IMR-90 (cell line): ENCODE measurements at regions not wholly inside any gene's neighbourhood (a gene's known extent, or its start where the extent isn't known, plus 50 kb on each side); places are given as distances from the start of the nearest gene placed in this dataset.

Source experiments
- ATAC-seq: fragments of 200-7000 bp; cut with Tn5 transposase; 2 replicates; pipeline ENCODE4 v1.9.1; 2020; ENCODE audit warnings: low read depth, mild to moderate bottlenecking, moderate library complexity
- BruUV-seq: library from RNA; stranded (reverse); fragments of 400-500 nt; replicated peaks from 2 replicates; lab custom pipeline; 2021; lab: Mats Ljungman, UMichigan
- CTCF ChIA-PET: fragments of 300-600 bp; formaldehyde crosslinking; extraction: SDS; loops from one replicate; lab custom pipeline; 2021; ENCODE audit warnings: antibody characterized with exemption; lab: Yijun Ruan, JAX
- POLR2A ChIA-PET: fragments of 300-600 bp; sonication (Branson Sonifier 250); formaldehyde crosslinking; loops from one replicate; lab custom pipeline; 2022; ENCODE audit warnings: antibody characterized with exemption; ENCODE audit not compliant: unreplicated experiment; lab: Charles Lee
- DNase-seq: peaks from one replicate; pipeline ENCODE4 v3.0.0; 2013
- H2AFZ ChIP-seq: replicated peaks from 2 replicates; pipeline ENCODE3; 2013; ENCODE audit warnings: low read length, mild to moderate bottlenecking; ENCODE audit not compliant: poor library complexity
- H2AK5ac ChIP-seq: 2 replicates; pipeline ENCODE4 v1.6.1; 2013; ENCODE audit warnings: low read depth, low read length, inconsistent platforms
- H2AK9ac ChIP-seq: replicated peaks from 2 replicates; pipeline ENCODE3; 2013; ENCODE audit warnings: mild to moderate bottlenecking, low read depth, low read length, moderate library complexity; ENCODE audit not compliant: poor library complexity
- H2BK120ac ChIP-seq: 2 replicates; pipeline ENCODE4 v1.6.1; 2013; ENCODE audit warnings: low read depth, low read length, inconsistent platforms
- H2BK15ac ChIP-seq: 3 replicates; pipeline ENCODE4 v1.6.1; 2013; ENCODE audit warnings: low read depth, low read length, inconsistent platforms
- H2BK20ac ChIP-seq: 2 replicates; pipeline ENCODE4 v1.6.1; 2013; ENCODE audit warnings: low read depth, mild to moderate bottlenecking, inconsistent platforms, low read length, moderate library complexity
- H2BK5ac ChIP-seq: 2 replicates; pipeline ENCODE4 v1.6.1; 2013; ENCODE audit warnings: mild to moderate bottlenecking, low read depth, low read length, inconsistent platforms; ENCODE audit not compliant: poor library complexity, severe bottlenecking
- H3K14ac ChIP-seq: replicated peaks from 2 replicates; pipeline ENCODE4 v1.6.1; 2013; ENCODE audit warnings: low read depth, low read length, inconsistent platforms
- H3K18ac ChIP-seq: 2 replicates; pipeline ENCODE4 v1.6.1; 2013; ENCODE audit warnings: low read depth, low read length, control low read depth
- H3K23ac ChIP-seq: 2 replicates; pipeline ENCODE4 v1.6.1; 2013; ENCODE audit warnings: low read depth, low read length, inconsistent platforms
- H3K27ac ChIP-seq: 2 replicates; pipeline ENCODE4 v1.5.1; 2013; ENCODE audit warnings: mild to moderate bottlenecking, control low read depth, low read length; ENCODE audit not compliant: insufficient read depth
- H3K27me3 ChIP-seq: 2 replicates; pipeline ENCODE4 v1.6.1; 2013; ENCODE audit warnings: low read length; ENCODE audit not compliant: control insufficient read depth, insufficient read depth
- H3K36me3 ChIP-seq: 2 replicates; pipeline ENCODE4 v1.6.1; 2013; ENCODE audit warnings: low read length, mixed read lengths; ENCODE audit not compliant: control insufficient read depth, insufficient read depth
- H3K4ac ChIP-seq: 2 replicates; pipeline ENCODE4 v1.6.1; 2013; ENCODE audit warnings: low read depth, low read length, inconsistent platforms
- H3K4me1 ChIP-seq: 2 replicates; pipeline ENCODE4 v1.6.1; 2013; ENCODE audit warnings: low read length, mixed read lengths; ENCODE audit not compliant: control insufficient read depth, insufficient read depth
- H3K4me2 ChIP-seq: 2 replicates; pipeline ENCODE4 v1.6.1; 2013; ENCODE audit warnings: low read depth, mild to moderate bottlenecking, control low read depth, low read length, moderate library complexity
- H3K4me3 ChIP-seq: 2 replicates; pipeline ENCODE4 v1.5.1; 2013; ENCODE audit warnings: low read depth, mild to moderate bottlenecking, control low read depth, low read length, moderate library complexity; ENCODE audit not compliant: insufficient read depth
- H3K56ac ChIP-seq: 2 replicates; pipeline ENCODE4 v1.6.1; 2013; ENCODE audit warnings: low read length, inconsistent platforms; ENCODE audit not compliant: insufficient read depth; ENCODE audit errors: extremely low read depth
- H3K79me1 ChIP-seq, 2 experiments: 2 replicates each; pipeline ENCODE4 v1.6.1; 2013; ENCODE audit warnings: low read length in 2 of 2, inconsistent platforms in 1 of 2, low read depth in 1 of 2
- H3K9ac ChIP-seq: 2 replicates; pipeline ENCODE4 v1.6.1; 2013; ENCODE audit warnings: low read depth, low read length, control low read depth
- H3K9me1 ChIP-seq: 2 replicates; pipeline ENCODE4 v1.6.1; 2013; ENCODE audit warnings: low read length, inconsistent platforms; ENCODE audit not compliant: insufficient read depth
- H3K9me3 ChIP-seq: 2 replicates; pipeline ENCODE4 v1.6.1; 2013; ENCODE audit warnings: low read length; ENCODE audit not compliant: control insufficient read depth, insufficient read depth
- H4K20me1 ChIP-seq: 2 replicates; pipeline ENCODE4 v1.6.1; 2013; ENCODE audit warnings: low read length, inconsistent platforms; ENCODE audit not compliant: insufficient read depth
- H4K5ac ChIP-seq: 2 replicates; pipeline ENCODE4 v1.6.1; 2013; ENCODE audit warnings: mild to moderate bottlenecking, low read depth, low read length, control low read depth
- H4K8ac ChIP-seq, 2 experiments: 2 replicates each; pipeline ENCODE4 v1.6.1; 2013; ENCODE audit warnings: low read depth in 2 of 2, low read length in 2 of 2, control low read depth in 1 of 2, inconsistent platforms in 1 of 2
- H4K91ac ChIP-seq: 2 replicates; pipeline ENCODE4 v1.6.1; 2013; ENCODE audit warnings: low read depth, low read length, inconsistent platforms; ENCODE audit not compliant: insufficient read depth
- BHLHE40 ChIP-seq: fragments of 150-350 bp; IDR thresholded peaks from 2 replicates; pipeline ENCODE4 v1.6.1; 2016; ENCODE audit warnings: mild to moderate bottlenecking, low read depth, low read length
- CEBPB ChIP-seq: IDR thresholded peaks from 2 replicates; pipeline ENCODE4 v1.6.1; 2012; ENCODE audit warnings: low read depth, low read length, improper control_type of control experiment
- CHD1 ChIP-seq: IDR thresholded peaks from 2 replicates; pipeline ENCODE4 v1.6.1; 2012; ENCODE audit warnings: low read depth, low read length, improper control_type of control experiment
- FOS ChIP-seq: fragments of 150-350 bp; IDR thresholded peaks from 2 replicates; pipeline ENCODE4 v1.6.1; 2016; ENCODE audit warnings: low read depth, low read length
- MAFK ChIP-seq: IDR thresholded peaks from 2 replicates; pipeline ENCODE4 v1.6.1; 2012; ENCODE audit warnings: low read depth, low read length, improper control_type of control experiment
- MAZ ChIP-seq: IDR thresholded peaks from 2 replicates; pipeline ENCODE4 v1.6.1; 2012; ENCODE audit warnings: low read depth, mild to moderate bottlenecking, low read length, improper control_type of control experiment, moderate library complexity, borderline replicate concordance
- MXI1 ChIP-seq: IDR thresholded peaks from 2 replicates; pipeline ENCODE4 v1.6.1; 2012; ENCODE audit warnings: low read depth, mild to moderate bottlenecking, low read length, moderate library complexity, borderline replicate concordance
- NFE2L2 ChIP-seq: fragments of 150-350 bp; IDR thresholded peaks from 2 replicates; pipeline ENCODE4 v1.6.1; 2016; ENCODE audit warnings: low read depth, mild to moderate bottlenecking, low read length
- POLR2A ChIP-seq: IDR thresholded peaks from 2 replicates; pipeline ENCODE4 v1.6.1; 2012; ENCODE audit warnings: mild to moderate bottlenecking, low read depth, low read length
- RAD21 ChIP-seq: IDR thresholded peaks from 2 replicates; pipeline ENCODE4 v1.6.1; 2012; ENCODE audit warnings: low read length, improper control_type of control experiment
- RCOR1 ChIP-seq: IDR thresholded peaks from 2 replicates; pipeline ENCODE4 v1.6.1; 2012; ENCODE audit warnings: mild to moderate bottlenecking, low read length, improper control_type of control experiment; ENCODE audit not compliant: insufficient replicate concordance
- RFX5 ChIP-seq: IDR thresholded peaks from 2 replicates; pipeline ENCODE4 v1.8.0; 2012; ENCODE audit warnings: low read depth, mild to moderate bottlenecking, low read length, moderate library complexity
- SMC3 ChIP-seq: fragments of 150-350 bp; IDR thresholded peaks from 2 replicates; pipeline ENCODE4 v1.6.1; 2016; ENCODE audit warnings: low read depth, mild to moderate bottlenecking, antibody characterized with exemption, low read length, moderate library complexity
- dilution Hi-C: fragments of 300-500 bp; cut with HindIII; formaldehyde crosslinking; loops from one replicate; pipeline ENCODE4 v1.14.3; 2018; ENCODE audit warnings: low sequenced_read_pairs; ENCODE audit not compliant: unreplicated experiment
- in situ Hi-C: fragments of 300-500 bp; cut with MboI; formaldehyde crosslinking; loops from 3 replicates; pipeline ENCODE4 v1.14.3; 2019; ENCODE audit warnings: low sequenced_read_pairs, inconsistent platforms, mixed read lengths
- intact Hi-C: fragments of 100-400 bp; cut with micrococcal nuclease; formaldehyde crosslinking; loops from 2 replicates; pipeline ENCODE4 v1.10.0; 2022
- TF ChIP-seq, protein P1 (sequence below): fragments of 150-350 bp; IDR thresholded peaks from 2 replicates; pipeline ENCODE4 v1.6.1; 2017; ENCODE audit warnings: mild to moderate bottlenecking, antibody characterized with exemption, low read length, low read depth
- TF ChIP-seq, protein P2 (sequence below): conservative IDR thresholded peaks from 2 replicates; pipeline ENCODE4 v1.5.1; 2012; ENCODE audit warnings: mild to moderate bottlenecking, low read depth, low read length, improper control_type of control experiment
- TF ChIP-seq, protein P3 (sequence below): fragments of 150-350 bp; IDR thresholded peaks from 2 replicates; pipeline ENCODE4 v1.6.1; 2016; ENCODE audit warnings: low read depth, mild to moderate bottlenecking, low read length, moderate library complexity, borderline replicate concordance

DNA sequence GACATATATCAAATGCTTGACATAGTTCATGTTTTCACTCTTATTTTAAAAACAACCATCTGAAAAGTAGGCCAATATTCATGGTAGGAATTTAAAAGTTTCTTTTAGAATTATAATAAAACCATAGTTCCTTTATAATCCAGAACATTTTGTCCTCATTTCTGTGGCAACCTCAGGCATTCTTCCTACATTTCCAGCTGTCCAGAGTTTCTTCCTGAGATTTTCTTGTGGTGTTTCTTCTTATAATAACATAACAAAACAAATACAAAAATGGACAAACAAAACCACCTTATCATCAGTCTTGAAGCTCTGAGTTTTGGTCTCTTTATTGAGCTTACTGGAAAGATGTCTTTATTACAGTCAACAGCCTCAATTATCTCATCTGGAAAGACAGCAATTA is 2028.6 kb upstream of the CELF4 start:
- in situ Hi-C loops, result no loop called here
- ATAC-seq (no peak), DNase-seq (no peak)
- BruUV-seq, result no TSS peak
- Histone ChIP-seq H3K14ac (no peak overlapping the region), H3K27me3 (no peaks in the 10 kb centered on the region), H4K5ac (no peak overlapping the region), H2BK5ac (no peak overlapping the region), H3K18ac (no peak overlapping the region), H3K9me3 (no peaks in the 10 kb centered on the region), H3K56ac (no peak overlapping the region), H3K4me2 (no peak overlapping the region), H3K4me3 (no peak overlapping the region), H3K9ac (no peak overlapping the region), H3K9me1 (no peaks in the 10 kb centered on the region), H4K91ac (no peak overlapping the region), H3K27ac (no peak overlapping the region), H3K4me1 (no peaks in the 10 kb centered on the region), H3K79me1 (no peaks in the 10 kb centered on the region), H2AK9ac (no peak overlapping the region), H2AK5ac (no peak overlapping the region), H4K20me1 (no peaks in the 10 kb centered on the region), H3K4ac (no peak overlapping the region), H4K8ac (no peak overlapping the region), H2BK20ac (no peak overlapping the region), H3K36me3 (no peaks in the 10 kb centered on the region), H3K23ac (no peak overlapping the region), H2BK15ac (no peak overlapping the region), H2BK120ac (no peak overlapping the region), H2AFZ (no peak overlapping the region)
- dilution Hi-C loops, result no loop called here
- POLR2A ChIA-PET, result no interaction called here
- TF ChIP-seq SMC3 (no peak), POLR2A (no peak), RCOR1 (no peak), MAZ (no peak), RAD21 (no peak), NFE2L2 (no peak), CHD1 (no peak), MXI1 (no peak), CEBPB (no peak), FOS (no peak), RFX5 (no peak), MAFK (no peak), BHLHE40 (no peak)
- TF ChIP-seq, protein P1, sequence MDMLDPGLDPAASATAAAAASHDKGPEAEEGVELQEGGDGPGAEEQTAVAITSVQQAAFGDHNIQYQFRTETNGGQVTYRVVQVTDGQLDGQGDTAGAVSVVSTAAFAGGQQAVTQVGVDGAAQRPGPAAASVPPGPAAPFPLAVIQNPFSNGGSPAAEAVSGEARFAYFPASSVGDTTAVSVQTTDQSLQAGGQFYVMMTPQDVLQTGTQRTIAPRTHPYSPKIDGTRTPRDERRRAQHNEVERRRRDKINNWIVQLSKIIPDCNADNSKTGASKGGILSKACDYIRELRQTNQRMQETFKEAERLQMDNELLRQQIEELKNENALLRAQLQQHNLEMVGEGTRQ, result no peak
- TF ChIP-seq, protein P2, sequence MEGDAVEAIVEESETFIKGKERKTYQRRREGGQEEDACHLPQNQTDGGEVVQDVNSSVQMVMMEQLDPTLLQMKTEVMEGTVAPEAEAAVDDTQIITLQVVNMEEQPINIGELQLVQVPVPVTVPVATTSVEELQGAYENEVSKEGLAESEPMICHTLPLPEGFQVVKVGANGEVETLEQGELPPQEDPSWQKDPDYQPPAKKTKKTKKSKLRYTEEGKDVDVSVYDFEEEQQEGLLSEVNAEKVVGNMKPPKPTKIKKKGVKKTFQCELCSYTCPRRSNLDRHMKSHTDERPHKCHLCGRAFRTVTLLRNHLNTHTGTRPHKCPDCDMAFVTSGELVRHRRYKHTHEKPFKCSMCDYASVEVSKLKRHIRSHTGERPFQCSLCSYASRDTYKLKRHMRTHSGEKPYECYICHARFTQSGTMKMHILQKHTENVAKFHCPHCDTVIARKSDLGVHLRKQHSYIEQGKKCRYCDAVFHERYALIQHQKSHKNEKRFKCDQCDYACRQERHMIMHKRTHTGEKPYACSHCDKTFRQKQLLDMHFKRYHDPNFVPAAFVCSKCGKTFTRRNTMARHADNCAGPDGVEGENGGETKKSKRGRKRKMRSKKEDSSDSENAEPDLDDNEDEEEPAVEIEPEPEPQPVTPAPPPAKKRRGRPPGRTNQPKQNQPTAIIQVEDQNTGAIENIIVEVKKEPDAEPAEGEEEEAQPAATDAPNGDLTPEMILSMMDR, result no peak
- TF ChIP-seq, protein P3, sequence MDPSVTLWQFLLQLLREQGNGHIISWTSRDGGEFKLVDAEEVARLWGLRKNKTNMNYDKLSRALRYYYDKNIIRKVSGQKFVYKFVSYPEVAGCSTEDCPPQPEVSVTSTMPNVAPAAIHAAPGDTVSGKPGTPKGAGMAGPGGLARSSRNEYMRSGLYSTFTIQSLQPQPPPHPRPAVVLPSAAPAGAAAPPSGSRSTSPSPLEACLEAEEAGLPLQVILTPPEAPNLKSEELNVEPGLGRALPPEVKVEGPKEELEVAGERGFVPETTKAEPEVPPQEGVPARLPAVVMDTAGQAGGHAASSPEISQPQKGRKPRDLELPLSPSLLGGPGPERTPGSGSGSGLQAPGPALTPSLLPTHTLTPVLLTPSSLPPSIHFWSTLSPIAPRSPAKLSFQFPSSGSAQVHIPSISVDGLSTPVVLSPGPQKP, result no peak
- intact Hi-C loops, result no loop called here
- CTCF ChIA-PET, result no interaction called here
